ENCODE measurements at regions not wholly inside any gene's neighbourhood (a gene's known extent, or its start where the extent isn't known, plus 50 kb on each side); places are given as distances from the start of the nearest gene placed in this dataset.

DNA sequence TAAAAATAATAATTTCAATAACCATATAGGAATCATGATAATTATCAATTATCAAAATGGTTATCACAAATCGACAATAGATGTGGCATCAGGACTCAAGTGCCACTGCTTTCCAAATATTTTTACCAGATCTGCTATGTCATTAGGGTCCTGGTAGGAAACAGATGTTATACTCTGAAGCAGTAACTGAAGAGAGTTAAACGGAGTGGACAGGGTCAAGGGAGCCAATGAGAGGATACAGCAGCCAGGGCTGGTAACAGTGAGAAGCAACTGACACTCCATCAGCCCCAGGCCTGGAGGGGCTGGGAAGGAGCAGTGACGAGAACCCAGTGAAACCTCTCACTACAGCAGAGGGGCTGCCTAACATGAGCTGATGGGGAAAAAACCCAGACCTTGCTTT is 322.4 kb downstream of the NPR3 start:
- DNase-seq (ENCODE audit: low spot score): no peak
- no peaks in the 10 kb centered on the region for H3K27me3 Mint-ChIP-seq (ENCODE audit: low read depth)
- H3K27ac Mint-ChIP-seq (ENCODE audit: unreplicated experiment): peak overlapping the region; percentile 59
- no peak overlapping the region for H3K4me3 Mint-ChIP-seq (ENCODE audit: unreplicated experiment)
- TF ChIP-seq, protein P1, sequence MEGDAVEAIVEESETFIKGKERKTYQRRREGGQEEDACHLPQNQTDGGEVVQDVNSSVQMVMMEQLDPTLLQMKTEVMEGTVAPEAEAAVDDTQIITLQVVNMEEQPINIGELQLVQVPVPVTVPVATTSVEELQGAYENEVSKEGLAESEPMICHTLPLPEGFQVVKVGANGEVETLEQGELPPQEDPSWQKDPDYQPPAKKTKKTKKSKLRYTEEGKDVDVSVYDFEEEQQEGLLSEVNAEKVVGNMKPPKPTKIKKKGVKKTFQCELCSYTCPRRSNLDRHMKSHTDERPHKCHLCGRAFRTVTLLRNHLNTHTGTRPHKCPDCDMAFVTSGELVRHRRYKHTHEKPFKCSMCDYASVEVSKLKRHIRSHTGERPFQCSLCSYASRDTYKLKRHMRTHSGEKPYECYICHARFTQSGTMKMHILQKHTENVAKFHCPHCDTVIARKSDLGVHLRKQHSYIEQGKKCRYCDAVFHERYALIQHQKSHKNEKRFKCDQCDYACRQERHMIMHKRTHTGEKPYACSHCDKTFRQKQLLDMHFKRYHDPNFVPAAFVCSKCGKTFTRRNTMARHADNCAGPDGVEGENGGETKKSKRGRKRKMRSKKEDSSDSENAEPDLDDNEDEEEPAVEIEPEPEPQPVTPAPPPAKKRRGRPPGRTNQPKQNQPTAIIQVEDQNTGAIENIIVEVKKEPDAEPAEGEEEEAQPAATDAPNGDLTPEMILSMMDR (IDR thresholded peaks at IDR 0.05): no peak
- H3K36me3 Mint-ChIP-seq (ENCODE audit: low read depth): peaks cover 5% of the 10 kb centered on the region
- peaks cover 11% of the 10 kb centered on the region for H3K9me3 Mint-ChIP-seq (ENCODE audit: low read depth)
- H3K4me1 Mint-ChIP-seq (ENCODE audit: low read depth): peaks cover 51% of the 10 kb centered on the region

DNA sequence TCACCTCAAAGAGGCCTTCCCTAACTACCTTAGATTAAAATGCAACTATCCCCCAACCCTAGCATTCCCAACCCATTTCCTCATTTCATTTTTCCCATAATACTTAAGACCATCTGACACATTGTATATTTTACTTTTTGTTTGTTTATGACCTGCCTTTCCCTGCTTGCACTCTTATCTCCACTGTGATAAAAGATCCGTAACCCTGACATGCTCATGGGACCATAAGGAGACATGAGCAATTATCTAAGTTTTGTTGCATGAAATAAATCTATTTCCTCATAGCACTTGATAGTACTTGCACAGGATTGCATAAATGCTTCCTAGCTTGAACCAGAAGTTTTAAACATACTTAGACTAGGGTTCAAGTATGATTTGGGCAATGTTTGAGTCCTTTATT is 323.7 kb downstream of the NPR3 start:
- peaks cover 4% of the 10 kb centered on the region for H3K9me3 Mint-ChIP-seq (ENCODE audit: low read depth)
- H3K4me3 Mint-ChIP-seq (ENCODE audit: unreplicated experiment): no peak overlapping the region
- peaks cover 2% of the 10 kb centered on the region for H3K36me3 Mint-ChIP-seq (ENCODE audit: low read depth)
- no peak for DNase-seq (ENCODE audit: low spot score)
- H3K27me3 Mint-ChIP-seq (ENCODE audit: low read depth): no peaks in the 10 kb centered on the region
- peaks cover 51% of the 10 kb centered on the region for H3K4me1 Mint-ChIP-seq (ENCODE audit: low read depth)
- TF ChIP-seq, protein P1 (IDR thresholded peaks at IDR 0.05): no peak
- no peak overlapping the region for H3K27ac Mint-ChIP-seq (ENCODE audit: unreplicated experiment)

DNA sequence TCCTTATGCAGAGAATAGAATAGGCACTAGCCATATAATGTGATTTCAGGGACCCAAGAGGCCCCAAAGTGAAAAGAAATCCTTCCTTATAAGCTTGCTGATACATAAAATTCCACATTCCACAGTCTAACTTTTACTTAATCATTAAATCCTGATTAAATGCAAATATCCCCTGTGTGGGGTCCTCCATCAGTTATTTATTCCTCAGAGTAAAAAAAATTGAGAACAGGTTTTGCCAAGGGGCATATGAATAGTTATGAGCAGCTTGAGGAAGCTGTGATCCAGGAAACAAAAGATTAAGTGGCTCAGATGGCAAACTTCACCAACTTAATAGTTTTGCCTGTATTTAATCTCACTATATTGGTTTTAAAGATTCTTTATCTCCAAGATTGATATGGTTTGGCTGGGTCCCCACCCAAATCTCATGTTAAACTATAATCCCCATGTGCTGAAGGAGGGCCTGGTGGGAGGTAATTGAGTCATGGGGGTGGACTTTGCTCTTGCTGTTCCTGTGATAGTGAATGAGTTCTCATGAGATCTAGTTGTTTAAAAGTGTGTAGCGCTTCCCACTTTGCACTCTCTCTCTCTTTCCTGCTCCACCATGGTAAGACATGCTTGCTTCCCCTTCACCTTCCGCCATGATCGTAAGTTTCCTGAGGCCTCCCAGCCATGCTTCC is 324.9 kb downstream of the NPR3 start:
- H3K36me3 Mint-ChIP-seq (ENCODE audit: low read depth): peaks cover 2% of the 10 kb centered on the region
- H3K27ac Mint-ChIP-seq (ENCODE audit: unreplicated experiment): no peak overlapping the region
- no peak overlapping the region for H3K4me3 Mint-ChIP-seq (ENCODE audit: unreplicated experiment)
- TF ChIP-seq, protein P1 (IDR thresholded peaks at IDR 0.05): no peak
- no peak for DNase-seq (ENCODE audit: low spot score)
- peaks cover 43% of the 10 kb centered on the region for H3K4me1 Mint-ChIP-seq (ENCODE audit: low read depth)
- H3K9me3 Mint-ChIP-seq (ENCODE audit: low read depth): peaks cover 5% of the 10 kb centered on the region
- H3K27me3 Mint-ChIP-seq (ENCODE audit: low read depth): no peaks in the 10 kb centered on the region

DNA sequence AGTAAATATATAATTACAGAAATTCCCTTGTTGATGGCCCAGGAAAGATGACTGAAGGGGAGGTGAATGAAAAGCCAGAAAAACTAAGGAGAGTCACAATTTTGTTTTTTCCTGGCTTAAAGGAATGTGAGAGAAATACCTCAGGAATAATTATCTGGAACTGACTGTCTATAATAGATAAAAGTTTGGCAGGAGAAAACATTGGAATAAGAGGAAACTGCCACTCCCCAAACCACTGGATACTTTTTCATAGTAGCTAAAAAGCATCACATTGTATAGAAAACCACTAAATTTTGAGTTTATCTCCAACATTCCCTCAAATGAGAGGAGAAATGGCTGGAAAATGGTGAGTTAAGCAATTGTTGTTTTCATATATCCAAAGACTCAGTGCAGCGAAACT is 326.0 kb downstream of the NPR3 start:
- no peak for DNase-seq (ENCODE audit: low spot score)
- Mint-ChIP-seq H3K4me1 (ENCODE audit: low read depth) (peaks cover 32% of the 10 kb centered on the region), H3K27ac (ENCODE audit: unreplicated experiment) (no peak overlapping the region), H3K9me3 (ENCODE audit: low read depth) (peaks cover 5% of the 10 kb centered on the region), H3K36me3 (ENCODE audit: low read depth) (peaks cover 2% of the 10 kb centered on the region), H3K27me3 (ENCODE audit: low read depth) (no peaks in the 10 kb centered on the region), H3K4me3 (ENCODE audit: unreplicated experiment) (no peak overlapping the region)
- TF ChIP-seq, protein P1 (IDR thresholded peaks at IDR 0.05): no peak

DNA sequence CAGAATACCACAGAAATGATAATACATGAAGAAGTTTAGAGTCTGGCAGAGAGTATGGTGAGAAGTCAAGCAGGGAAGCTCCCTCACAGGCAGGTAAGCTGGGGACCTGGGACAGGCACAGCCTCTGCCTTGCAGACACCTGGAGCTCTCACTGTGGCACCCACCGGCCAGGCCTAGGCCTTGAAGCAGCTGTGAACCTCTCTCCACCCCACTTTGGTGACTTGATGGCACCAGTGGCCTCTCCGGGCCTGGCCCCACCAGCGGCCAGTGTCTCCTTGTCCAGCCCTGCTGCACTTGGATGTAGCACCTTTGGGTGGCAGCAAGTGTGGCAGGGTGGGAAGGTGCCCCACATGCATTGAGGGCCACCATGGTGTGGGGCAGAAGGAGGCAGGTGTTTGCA is 330.5 kb downstream of the NPR3 start:
- peak; percentile 82 for DNase-seq (ENCODE audit: low spot score)
- TF ChIP-seq, protein P1 (IDR thresholded peaks at IDR 0.05): no peak
- H3K27me3 Mint-ChIP-seq (ENCODE audit: low read depth): no peaks in the 10 kb centered on the region
- peaks cover 14% of the 10 kb centered on the region for H3K4me1 Mint-ChIP-seq (ENCODE audit: low read depth)
- H3K9me3 Mint-ChIP-seq (ENCODE audit: low read depth): peaks cover 7% of the 10 kb centered on the region
- H3K4me3 Mint-ChIP-seq (ENCODE audit: unreplicated experiment): no peak overlapping the region
- H3K36me3 Mint-ChIP-seq (ENCODE audit: low read depth): peaks cover 3% of the 10 kb centered on the region
- no peak overlapping the region for H3K27ac Mint-ChIP-seq (ENCODE audit: unreplicated experiment)
